Calu3 (cell line): ENCODE measurements at regions not wholly inside any gene's neighbourhood (a gene's known extent, or its start where the extent isn't known, plus 50 kb on each side); places are given as distances from the start of the nearest gene placed in this dataset.
A peak's percentile ranks its signal among the peaks of the same experiment; 100 is the strongest.

Experiments
- BruUV-seq: library from RNA; stranded (reverse); fragments of 400-500 nt; replicated peaks from 2 replicates; lab custom pipeline; 2021; lab: Mats Ljungman, UMichigan
- CTCF ChIA-PET: fragments of 300-600 bp; sonication (Branson Sonifier 250); formaldehyde crosslinking; loops from one replicate; lab custom pipeline; 2022; ENCODE audit warnings: antibody characterized with exemption; lab: Charles Lee
- DNase-seq: peaks from one replicate; pipeline ENCODE4 v3.0.0; 2022
- H3K27ac Mint-ChIP-seq: one replicate; pipeline ENCODE4 v1.8.0; 2022; ENCODE audit warnings: mixed read lengths; ENCODE audit not compliant: unreplicated experiment
- H3K27me3 Mint-ChIP-seq: one replicate; pipeline ENCODE4 v1.8.0; 2022; ENCODE audit warnings: mixed read lengths; ENCODE audit not compliant: unreplicated experiment
- H3K36me3 Mint-ChIP-seq: one replicate; pipeline ENCODE4 v1.8.0; 2022; ENCODE audit warnings: mild to moderate bottlenecking, moderate library complexity, mixed read lengths; ENCODE audit not compliant: insufficient read depth, unreplicated experiment
- H3K4me1 Mint-ChIP-seq: one replicate; pipeline ENCODE4 v1.8.0; 2022; ENCODE audit warnings: mild to moderate bottlenecking, low read depth, mixed read lengths; ENCODE audit not compliant: unreplicated experiment
- H3K4me3 Mint-ChIP-seq: one replicate; pipeline ENCODE4 v1.8.0; 2022; ENCODE audit warnings: mild to moderate bottlenecking, low read depth, moderate library complexity, mixed read lengths; ENCODE audit not compliant: unreplicated experiment
- H3K9me3 Mint-ChIP-seq: one replicate; pipeline ENCODE4 v1.8.0; 2022; ENCODE audit warnings: low read depth, mixed read lengths; ENCODE audit not compliant: unreplicated experiment
- intact Hi-C: fragments of 100-400 bp; cut with micrococcal nuclease; formaldehyde crosslinking; loops from one replicate; pipeline ENCODE4 v1.10.0; 2022; ENCODE audit not compliant: unreplicated experiment
- TF ChIP-seq, protein P1 (sequence below): fragments of 200-600 bp; IDR thresholded peaks from one replicate; pipeline ENCODE4 v1.8.0; 2022; ENCODE audit warnings: antibody characterized with exemption; ENCODE audit not compliant: unreplicated experiment

DNA sequence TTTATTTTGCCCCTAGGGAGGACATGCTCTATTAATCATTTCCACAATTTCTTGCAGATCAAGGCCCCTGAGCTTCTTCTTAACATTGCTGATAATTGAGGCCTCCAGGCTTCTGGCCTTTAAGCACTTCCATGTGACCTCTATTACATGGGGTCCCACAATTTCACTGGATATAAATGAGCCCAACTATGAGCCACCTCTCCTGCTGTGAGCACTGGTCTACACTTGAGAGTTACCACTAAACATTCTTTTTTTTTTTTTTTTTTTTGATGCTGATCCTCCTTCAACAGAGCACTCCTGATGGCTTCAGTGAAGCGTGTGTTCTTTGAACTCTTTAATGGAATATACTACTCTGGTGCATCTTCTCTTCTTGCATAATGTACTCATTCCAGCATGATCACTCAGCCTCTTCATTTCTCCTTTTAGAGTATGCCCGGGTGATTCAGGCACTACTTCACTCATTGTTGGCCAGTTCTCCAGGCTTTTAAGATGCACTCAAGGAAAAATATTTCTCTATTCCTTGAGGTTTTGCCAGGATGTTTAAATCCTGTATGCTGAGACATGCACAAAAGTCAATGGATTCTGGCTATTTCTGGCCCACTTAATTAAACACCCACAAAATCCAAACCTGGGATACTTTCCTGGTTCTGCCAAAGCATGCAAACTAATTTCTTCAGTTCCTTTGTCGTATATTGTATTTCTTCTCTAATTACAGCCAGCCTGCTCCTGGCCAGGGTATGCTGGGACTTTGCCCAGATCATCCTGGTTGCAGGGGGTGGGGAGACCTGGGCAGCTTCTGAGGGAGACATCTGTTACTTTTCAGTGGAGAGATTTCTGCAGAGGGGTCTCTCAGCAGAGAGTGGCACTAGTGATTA, 257.8 kb upstream of the LUZP2 start:
- Mint-ChIP-seq H3K36me3 (no peaks in the 10 kb centered on the region), H3K27me3 (no peaks in the 10 kb centered on the region), H3K4me3 (no peak overlapping the region), H3K4me1 (peaks cover 8% of the 10 kb centered on the region), H3K27ac (no peak overlapping the region), H3K9me3 (no peaks in the 10 kb centered on the region)
- DNase-seq = no peak
- intact Hi-C loops = loop anchor here (5.0 to 10.0 kb wide), 3 partner anchors 402 to 1214 kb away; no protein-coding TSS in a partner anchor
- BruUV-seq = no TSS peak
- CTCF ChIA-PET = no interaction called here
- TF ChIP-seq, protein P1, sequence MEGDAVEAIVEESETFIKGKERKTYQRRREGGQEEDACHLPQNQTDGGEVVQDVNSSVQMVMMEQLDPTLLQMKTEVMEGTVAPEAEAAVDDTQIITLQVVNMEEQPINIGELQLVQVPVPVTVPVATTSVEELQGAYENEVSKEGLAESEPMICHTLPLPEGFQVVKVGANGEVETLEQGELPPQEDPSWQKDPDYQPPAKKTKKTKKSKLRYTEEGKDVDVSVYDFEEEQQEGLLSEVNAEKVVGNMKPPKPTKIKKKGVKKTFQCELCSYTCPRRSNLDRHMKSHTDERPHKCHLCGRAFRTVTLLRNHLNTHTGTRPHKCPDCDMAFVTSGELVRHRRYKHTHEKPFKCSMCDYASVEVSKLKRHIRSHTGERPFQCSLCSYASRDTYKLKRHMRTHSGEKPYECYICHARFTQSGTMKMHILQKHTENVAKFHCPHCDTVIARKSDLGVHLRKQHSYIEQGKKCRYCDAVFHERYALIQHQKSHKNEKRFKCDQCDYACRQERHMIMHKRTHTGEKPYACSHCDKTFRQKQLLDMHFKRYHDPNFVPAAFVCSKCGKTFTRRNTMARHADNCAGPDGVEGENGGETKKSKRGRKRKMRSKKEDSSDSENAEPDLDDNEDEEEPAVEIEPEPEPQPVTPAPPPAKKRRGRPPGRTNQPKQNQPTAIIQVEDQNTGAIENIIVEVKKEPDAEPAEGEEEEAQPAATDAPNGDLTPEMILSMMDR = no peak

DNA sequence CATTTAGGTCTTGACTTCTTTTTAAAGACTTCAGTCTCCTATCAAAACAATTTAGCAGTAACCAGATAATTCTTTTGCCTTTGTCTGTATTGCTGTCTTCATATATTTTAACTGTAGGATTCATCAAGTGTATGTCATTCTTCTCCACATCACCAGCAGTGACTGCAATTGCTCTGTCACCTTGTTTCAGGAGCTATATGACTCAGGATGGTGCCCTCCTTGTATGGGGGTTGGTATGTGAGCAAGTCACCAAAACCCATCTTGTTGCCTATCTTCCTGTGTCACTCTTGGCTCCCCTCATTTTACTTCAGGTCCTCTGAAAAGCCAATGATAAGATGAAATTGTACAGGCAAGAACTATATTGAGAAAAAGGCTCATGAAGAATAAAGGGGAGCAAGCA, 256.9 kb upstream of the LUZP2 start:
- H3K36me3 Mint-ChIP-seq = no peaks in the 10 kb centered on the region
- CTCF ChIA-PET = interaction anchor here (0.6 kb wide), 1 partner anchor 1046 kb away, joined by 3 read pairs; no protein-coding TSS in a partner anchor
- DNase-seq = no peak
- peaks cover 7% of the 10 kb centered on the region for H3K4me1 Mint-ChIP-seq
- intact Hi-C loops = loop anchor here (5.0 to 10.0 kb wide), 4 partner anchors 403 to 1365 kb away; no protein-coding TSS in a partner anchor
- no peaks in the 10 kb centered on the region for H3K27me3 Mint-ChIP-seq
- H3K9me3 Mint-ChIP-seq = no peaks in the 10 kb centered on the region
- H3K27ac Mint-ChIP-seq = no peak overlapping the region
- BruUV-seq = no TSS peak
- TF ChIP-seq, protein P1 = no peak
- H3K4me3 Mint-ChIP-seq = no peak overlapping the region

DNA sequence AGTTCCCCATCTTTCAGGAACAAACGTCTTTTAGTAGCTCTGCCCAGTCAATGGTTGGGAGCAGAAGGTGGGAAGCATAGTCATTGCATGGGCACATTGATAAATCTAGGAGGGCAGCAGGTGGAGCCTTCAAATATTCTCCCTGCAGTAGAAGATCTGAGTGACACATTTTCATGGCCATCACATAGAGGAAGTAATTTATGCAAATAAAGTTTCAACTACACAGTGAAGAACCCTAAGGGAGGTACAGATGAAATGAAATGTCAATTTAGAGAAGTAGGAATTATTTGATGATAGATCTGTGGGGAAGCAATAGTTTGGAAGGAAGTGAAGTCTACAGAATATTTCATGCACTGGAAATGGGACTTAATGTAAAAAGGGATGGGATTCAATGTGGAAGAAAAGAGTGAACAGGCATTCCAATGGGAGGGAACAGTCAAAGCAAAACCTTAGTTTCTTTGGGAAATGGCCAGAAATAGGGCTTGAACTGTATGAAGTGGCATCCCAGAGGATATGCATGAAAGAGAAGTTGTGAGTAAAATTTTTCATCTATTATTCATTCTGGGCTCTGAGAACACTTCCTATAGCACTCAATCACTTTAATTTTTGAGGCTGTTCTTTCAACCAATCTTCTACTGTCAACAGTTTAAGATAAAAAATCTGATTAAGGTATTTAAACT, 256.2 kb upstream of the LUZP2 start:
- H3K36me3 Mint-ChIP-seq = no peaks in the 10 kb centered on the region
- H3K4me1 Mint-ChIP-seq = peaks cover under 1% of the 10 kb centered on the region
- H3K27ac Mint-ChIP-seq = no peak overlapping the region
- no peaks in the 10 kb centered on the region for H3K9me3 Mint-ChIP-seq
- H3K27me3 Mint-ChIP-seq = no peaks in the 10 kb centered on the region
- intact Hi-C loops = loop anchor here (10.0 kb wide), 1 partner anchor 1366 kb away; no protein-coding TSS in a partner anchor
- CTCF ChIA-PET = interaction anchor here (0.6 kb wide), 1 partner anchor 1047 kb away, joined by 3 read pairs; no protein-coding TSS in a partner anchor
- TF ChIP-seq, protein P1 = no peak
- no peak for DNase-seq
- H3K4me3 Mint-ChIP-seq = no peak overlapping the region
- BruUV-seq = no TSS peak

DNA sequence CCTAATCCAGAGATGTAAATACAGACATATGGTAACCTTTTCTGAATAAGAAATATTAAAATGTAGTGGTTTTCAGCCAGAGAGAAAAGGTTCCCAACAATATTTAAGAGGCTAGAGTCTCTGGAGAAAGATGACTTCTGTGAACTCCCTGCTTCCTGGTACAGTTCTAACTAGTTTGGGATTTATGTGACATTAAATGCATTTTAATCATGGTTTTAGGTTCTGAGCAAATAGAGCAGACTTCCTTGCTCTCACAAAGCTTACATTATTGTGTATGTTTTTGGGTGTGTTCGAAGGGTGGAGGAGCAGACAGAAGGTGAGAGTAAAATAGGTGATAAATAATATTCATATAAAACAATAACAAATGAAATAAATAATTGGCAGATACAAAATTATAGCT, 250.1 kb upstream of the LUZP2 start:
- Mint-ChIP-seq H3K4me3 (no peak overlapping the region), H3K4me1 (no peaks in the 10 kb centered on the region)

More for the DNA sequence above, 250.1 kb upstream of the LUZP2 start:
- intact Hi-C loops = loop anchor here (10.0 kb wide), 1 partner anchor 1372 kb away; no protein-coding TSS in a partner anchor
- CTCF ChIA-PET = no interaction called here
- H3K27me3 Mint-ChIP-seq = no peaks in the 10 kb centered on the region
- peak overlapping the region; percentile 17 for H3K27ac Mint-ChIP-seq
- TF ChIP-seq, protein P1 = no peak
- BruUV-seq = no TSS peak
- DNase-seq = no peak
- H3K9me3 Mint-ChIP-seq = no peaks in the 10 kb centered on the region
- no peaks in the 10 kb centered on the region for H3K36me3 Mint-ChIP-seq
